SK-N-SH treated with all-trans-retinoic acid at 6 μM for 48 hours (cell line): ENCODE measurements at regions not wholly inside any gene's neighbourhood (a gene's known extent, or its start where the extent isn't known, plus 50 kb on each side); places are given as distances from the start of the nearest gene placed in this dataset.

Experiments
- ESRRG ChIP-seq: fragments of 250-450 bp; sonication (Bioruptor Pico); IDR thresholded peaks from 2 replicates; pipeline ENCODE4 v1.6.1; 2021; ENCODE audit warnings: mild to moderate bottlenecking
- ZFP30 ChIP-seq: fragments of 450-650 bp; formaldehyde crosslinking; IDR thresholded peaks from 2 replicates; pipeline ENCODE4 v1.5.0; 2022; ENCODE audit warnings: mild to moderate bottlenecking, moderate library complexity
- TF ChIP-seq, protein P1 (sequence below): fragments of 250-450 bp; sonication (Bioruptor Pico); IDR thresholded peaks from 2 replicates; pipeline ENCODE4 v1.5.1; 2020; ENCODE audit warnings: low read depth, mild to moderate bottlenecking, moderate library complexity
- TF ChIP-seq, protein P2 (sequence below): fragments of 250-450 bp; sonication (Bioruptor Pico); IDR thresholded peaks from 2 replicates; pipeline ENCODE4 v1.8.0; 2020; ENCODE audit warnings: mild to moderate bottlenecking, moderate library complexity, borderline replicate concordance
- TF ChIP-seq, protein P3 (sequence below): fragments of 250-450 bp; sonication (Bioruptor Pico); IDR thresholded peaks from 2 replicates; pipeline ENCODE4 v1.8.0; 2021; ENCODE audit warnings: low read depth, mild to moderate bottlenecking, moderate library complexity, borderline replicate concordance

DNA sequence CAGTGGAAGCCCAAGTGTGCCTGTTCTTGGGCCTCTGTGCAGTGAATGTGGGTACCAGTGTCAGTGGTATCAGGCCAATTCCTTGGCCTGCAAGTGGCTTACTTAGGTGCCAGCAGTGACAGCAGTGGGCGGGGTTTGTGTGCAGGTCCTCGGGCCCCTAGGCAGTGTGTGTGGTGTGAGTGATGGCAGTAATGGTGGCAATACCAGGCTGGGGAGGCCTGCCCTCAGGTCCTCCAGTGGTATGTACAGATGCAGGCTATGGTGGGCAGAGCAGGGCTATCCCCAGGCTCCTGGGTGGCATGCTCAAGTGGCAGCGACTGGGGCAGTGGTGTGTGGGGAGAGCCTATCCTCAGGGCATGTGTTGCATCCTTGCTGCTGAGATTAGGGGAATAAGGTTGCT, 379.7 kb downstream of the SQOR start:
- no peak for TF ChIP-seq ZFP30
- TF ChIP-seq, protein P1, sequence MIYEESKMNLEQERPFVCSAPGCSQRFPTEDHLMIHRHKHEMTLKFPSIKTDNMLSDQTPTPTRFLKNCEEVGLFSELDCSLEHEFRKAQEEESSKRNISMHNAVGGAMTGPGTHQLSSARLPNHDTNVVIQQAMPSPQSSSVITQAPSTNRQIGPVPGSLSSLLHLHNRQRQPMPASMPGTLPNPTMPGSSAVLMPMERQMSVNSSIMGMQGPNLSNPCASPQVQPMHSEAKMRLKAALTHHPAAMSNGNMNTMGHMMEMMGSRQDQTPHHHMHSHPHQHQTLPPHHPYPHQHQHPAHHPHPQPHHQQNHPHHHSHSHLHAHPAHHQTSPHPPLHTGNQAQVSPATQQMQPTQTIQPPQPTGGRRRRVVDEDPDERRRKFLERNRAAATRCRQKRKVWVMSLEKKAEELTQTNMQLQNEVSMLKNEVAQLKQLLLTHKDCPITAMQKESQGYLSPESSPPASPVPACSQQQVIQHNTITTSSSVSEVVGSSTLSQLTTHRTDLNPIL (CRISPR knock-in tag) = no peak
- TF ChIP-seq ESRRG (CRISPR knock-in tag) = no peak
- TF ChIP-seq, protein P2, sequence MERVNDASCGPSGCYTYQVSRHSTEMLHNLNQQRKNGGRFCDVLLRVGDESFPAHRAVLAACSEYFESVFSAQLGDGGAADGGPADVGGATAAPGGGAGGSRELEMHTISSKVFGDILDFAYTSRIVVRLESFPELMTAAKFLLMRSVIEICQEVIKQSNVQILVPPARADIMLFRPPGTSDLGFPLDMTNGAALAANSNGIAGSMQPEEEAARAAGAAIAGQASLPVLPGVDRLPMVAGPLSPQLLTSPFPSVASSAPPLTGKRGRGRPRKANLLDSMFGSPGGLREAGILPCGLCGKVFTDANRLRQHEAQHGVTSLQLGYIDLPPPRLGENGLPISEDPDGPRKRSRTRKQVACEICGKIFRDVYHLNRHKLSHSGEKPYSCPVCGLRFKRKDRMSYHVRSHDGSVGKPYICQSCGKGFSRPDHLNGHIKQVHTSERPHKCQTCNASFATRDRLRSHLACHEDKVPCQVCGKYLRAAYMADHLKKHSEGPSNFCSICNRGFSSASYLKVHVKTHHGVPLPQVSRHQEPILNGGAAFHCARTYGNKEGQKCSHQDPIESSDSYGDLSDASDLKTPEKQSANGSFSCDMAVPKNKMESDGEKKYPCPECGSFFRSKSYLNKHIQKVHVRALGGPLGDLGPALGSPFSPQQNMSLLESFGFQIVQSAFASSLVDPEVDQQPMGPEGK (CRISPR knock-in tag) = no peak
- TF ChIP-seq, protein P3, sequence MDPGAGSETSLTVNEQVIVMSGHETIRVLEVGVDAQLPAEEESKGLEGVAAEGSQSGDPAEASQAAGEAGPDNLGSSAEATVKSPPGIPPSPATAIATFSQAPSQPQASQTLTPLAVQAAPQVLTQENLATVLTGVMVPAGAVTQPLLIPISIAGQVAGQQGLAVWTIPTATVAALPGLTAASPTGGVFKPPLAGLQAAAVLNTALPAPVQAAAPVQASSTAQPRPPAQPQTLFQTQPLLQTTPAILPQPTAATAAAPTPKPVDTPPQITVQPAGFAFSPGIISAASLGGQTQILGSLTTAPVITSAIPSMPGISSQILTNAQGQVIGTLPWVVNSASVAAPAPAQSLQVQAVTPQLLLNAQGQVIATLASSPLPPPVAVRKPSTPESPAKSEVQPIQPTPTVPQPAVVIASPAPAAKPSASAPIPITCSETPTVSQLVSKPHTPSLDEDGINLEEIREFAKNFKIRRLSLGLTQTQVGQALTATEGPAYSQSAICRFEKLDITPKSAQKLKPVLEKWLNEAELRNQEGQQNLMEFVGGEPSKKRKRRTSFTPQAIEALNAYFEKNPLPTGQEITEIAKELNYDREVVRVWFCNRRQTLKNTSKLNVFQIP (CRISPR knock-in tag) = no peak
